GM12874 (cell line): ENCODE measurements at regions not wholly inside any gene's neighbourhood (a gene's known extent, or its start where the extent isn't known, plus 50 kb on each side); places are given as distances from the start of the nearest gene placed in this dataset.

Experiments used
- TF ChIP-seq, protein P1 (sequence below): IDR thresholded peaks from 2 replicates; pipeline ENCODE4 v1.5.1; 2011; ENCODE audit warnings: low read depth, mild to moderate bottlenecking, control low read depth, low read length, moderate library complexity; ENCODE audit not compliant: insufficient read depth

DNA sequence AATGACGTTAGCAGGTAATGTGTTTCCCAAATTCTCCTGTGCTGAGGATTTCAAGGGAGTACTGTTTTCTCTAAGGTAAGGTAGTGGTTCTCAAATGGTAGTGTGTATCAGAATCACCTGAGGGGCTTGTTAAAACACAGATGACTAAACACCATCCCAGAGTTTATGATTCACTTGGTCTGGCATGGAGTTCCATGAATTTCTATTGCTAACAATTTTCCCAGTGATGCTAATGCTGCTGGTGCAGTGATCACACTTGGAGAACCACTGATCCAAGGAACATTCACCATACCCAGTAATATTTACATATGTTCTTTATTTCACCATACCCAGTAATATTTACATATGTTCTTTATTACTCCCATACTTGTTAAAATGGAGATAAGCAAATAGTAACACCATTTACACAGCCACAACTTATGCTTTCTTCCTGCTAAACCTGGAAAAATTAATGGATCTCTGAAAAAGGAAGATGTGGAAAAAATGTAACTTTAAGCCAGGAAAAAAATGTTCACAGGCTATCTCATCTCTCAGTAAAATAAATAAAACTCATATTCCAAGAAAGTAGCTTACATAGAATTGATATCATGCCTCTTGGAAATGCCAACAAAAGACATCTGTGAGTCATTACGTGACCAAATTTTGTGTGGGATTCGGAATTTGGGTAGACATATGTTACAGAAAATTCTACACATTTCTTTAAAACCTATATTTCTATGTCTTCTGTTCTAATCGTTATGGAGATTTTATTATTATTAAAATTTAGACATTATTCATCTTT, 129.5 kb downstream of the MMUT start:
- TF ChIP-seq, protein P1, sequence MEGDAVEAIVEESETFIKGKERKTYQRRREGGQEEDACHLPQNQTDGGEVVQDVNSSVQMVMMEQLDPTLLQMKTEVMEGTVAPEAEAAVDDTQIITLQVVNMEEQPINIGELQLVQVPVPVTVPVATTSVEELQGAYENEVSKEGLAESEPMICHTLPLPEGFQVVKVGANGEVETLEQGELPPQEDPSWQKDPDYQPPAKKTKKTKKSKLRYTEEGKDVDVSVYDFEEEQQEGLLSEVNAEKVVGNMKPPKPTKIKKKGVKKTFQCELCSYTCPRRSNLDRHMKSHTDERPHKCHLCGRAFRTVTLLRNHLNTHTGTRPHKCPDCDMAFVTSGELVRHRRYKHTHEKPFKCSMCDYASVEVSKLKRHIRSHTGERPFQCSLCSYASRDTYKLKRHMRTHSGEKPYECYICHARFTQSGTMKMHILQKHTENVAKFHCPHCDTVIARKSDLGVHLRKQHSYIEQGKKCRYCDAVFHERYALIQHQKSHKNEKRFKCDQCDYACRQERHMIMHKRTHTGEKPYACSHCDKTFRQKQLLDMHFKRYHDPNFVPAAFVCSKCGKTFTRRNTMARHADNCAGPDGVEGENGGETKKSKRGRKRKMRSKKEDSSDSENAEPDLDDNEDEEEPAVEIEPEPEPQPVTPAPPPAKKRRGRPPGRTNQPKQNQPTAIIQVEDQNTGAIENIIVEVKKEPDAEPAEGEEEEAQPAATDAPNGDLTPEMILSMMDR = no peak

- TF ChIP-seq, protein P1 = no peak
These were observed 130.3 kb downstream of the MMUT start for GRCh38 chr6:49332781-49333180.

DNA sequence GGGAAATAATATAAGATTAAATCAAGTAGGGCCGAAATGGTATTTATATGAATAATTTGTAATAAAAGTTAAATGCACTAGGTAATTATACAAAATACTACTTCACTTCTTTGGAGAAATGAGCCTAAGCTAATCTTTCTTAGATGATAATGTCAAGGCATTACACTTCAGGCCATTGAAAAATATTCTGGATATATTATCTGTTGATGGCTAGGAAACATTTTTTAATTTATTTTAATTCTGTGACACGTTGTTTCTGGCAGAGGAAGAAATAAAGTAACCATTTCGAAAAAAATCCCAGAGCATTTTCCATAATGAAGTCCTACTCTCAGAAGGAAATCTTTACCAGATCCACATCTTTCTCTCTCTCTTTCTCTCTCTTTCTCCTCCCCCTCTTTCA, 133.9 kb downstream of the MMUT start:
- TF ChIP-seq, protein P1 = no peak

GRCh38 chr6:49328051-49328744, 134.9 kb downstream of the MMUT start:
- TF ChIP-seq, protein P1 = no peak

- TF ChIP-seq, protein P1 = no peak
These were observed 135.5 kb downstream of the MMUT start for GRCh38 chr6:49327571-49327970.

DNA sequence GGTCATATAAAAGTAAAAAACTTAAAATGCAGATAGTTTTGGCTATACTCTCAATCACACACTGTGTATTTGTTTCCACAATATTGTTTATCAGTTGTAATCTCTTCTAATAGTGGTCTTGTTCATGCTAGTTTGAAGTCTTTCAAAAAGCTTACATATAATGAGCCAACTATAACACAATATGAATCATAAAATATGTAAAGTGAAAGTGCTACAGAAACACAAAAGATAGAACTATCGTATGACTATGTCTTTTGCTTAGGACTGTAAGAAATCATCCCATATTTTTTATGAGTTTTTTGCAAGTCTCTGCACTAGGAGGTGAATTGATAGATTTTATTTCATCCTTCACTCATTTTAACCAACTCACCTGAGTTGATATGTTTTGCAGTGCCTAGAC, 136.0 kb downstream of the MMUT start:
- TF ChIP-seq, protein P1 = no peak

DNA sequence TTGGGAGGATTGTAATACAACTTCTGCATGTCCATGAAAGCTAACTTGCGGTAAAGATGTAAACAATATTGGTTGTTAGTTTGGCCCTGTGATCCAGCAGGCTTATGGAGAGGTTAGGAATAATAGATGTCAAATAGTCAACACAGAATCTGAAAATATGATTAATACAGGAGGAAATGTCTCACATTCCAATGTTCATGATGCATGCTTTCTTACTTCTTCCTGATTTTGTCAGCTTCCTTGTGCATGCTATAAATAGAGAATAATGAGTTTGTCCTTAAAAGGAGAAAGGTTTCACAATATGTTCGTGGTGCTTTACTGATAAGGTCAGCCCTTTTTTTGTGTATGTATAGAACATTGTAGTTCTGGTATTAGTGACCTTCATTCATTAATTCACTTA, 136.7 kb downstream of the MMUT start:
- TF ChIP-seq, protein P1 = no peak
